HTR-8/SVneo (cell line): ENCODE measurements at regions not wholly inside any gene's neighbourhood (a gene's known extent, or its start where the extent isn't known, plus 50 kb on each side); places are given as distances from the start of the nearest gene placed in this dataset.
A peak's percentile ranks its signal among the peaks of the same experiment; 100 is the strongest.
"Not testable (repeated sequence)": the region's sequence is repeated elsewhere in the genome, so short reads cannot be mapped to it uniquely, and the experiment has no call there.

Experiments used
- DNase-seq: peaks from one replicate; pipeline ENCODE4 v3.0.0; 2011; ENCODE audit warnings: low spot score, mixed read lengths; ENCODE audit not compliant: insufficient read length
- FAIRE-seq: peaks from 2 replicates; lab custom pipeline; 2011; peaks lifted over from hg19 to GRCh38; lab: Jason Lieb, UNC

- FAIRE-seq, result no peak
These were observed 653.6 kb upstream of the ITGA1 start for GRCh38 chr5:52134013-52134650.

GRCh38 chr5:52139888-52140615 lies 647.7 kb upstream of the ITGA1 start:
- DNase-seq (no peak), FAIRE-seq (no peak)

More at GRCh38 chr5:52134013-52134650, 653.6 kb upstream of the ITGA1 start:
- DNase-seq, result no peak

- FAIRE-seq (no peak), DNase-seq (no peak)
These were observed 639.0 kb upstream of the ITGA1 start for GRCh38 chr5:52148679-52149078.

GRCh38 chr5:52150501-52150900 lies 637.2 kb upstream of the ITGA1 start:
- DNase-seq, result no peak
- no peak for FAIRE-seq

- FAIRE-seq, result not testable (repeated sequence)
These were observed 630.9 kb upstream of the ITGA1 start for GRCh38 chr5:52156809-52157208.

GRCh38 chr5:52165806-52166205 lies 621.9 kb upstream of the ITGA1 start:
- DNase-seq, FAIRE-seq: not testable (repeated sequence)

More at GRCh38 chr5:52156809-52157208, 630.9 kb upstream of the ITGA1 start:
- DNase-seq, result not testable (repeated sequence)

GRCh38 chr5:52173133-52173532 lies 614.6 kb upstream of the ITGA1 start:
- DNase-seq, result no peak
- no peak for FAIRE-seq

- FAIRE-seq (no peak), DNase-seq (no peak)
These were observed 610.5 kb upstream of the ITGA1 start for GRCh38 chr5:52177193-52177592.

GRCh38 chr5:52181403-52181802 lies 606.3 kb upstream of the ITGA1 start:
- no peak for FAIRE-seq
- DNase-seq, result no peak

GRCh38 chr5:52190737-52191136 lies 597.0 kb upstream of the ITGA1 start:
- FAIRE-seq, result no peak
- no peak for DNase-seq

GRCh38 chr5:52199833-52200232 lies 587.9 kb upstream of the ITGA1 start:
- DNase-seq (no peak), FAIRE-seq (peak; percentile 57)

- no peak for FAIRE-seq
These were observed 585.5 kb upstream of the ITGA1 start for GRCh38 chr5:52202256-52202655.

GRCh38 chr5:52204310-52204709 lies 583.4 kb upstream of the ITGA1 start:
- DNase-seq (no peak), FAIRE-seq (no peak)

More at GRCh38 chr5:52202256-52202655, 585.5 kb upstream of the ITGA1 start:
- DNase-seq, result no peak
